Ecto neural progenitor cell (in vitro differentiated cells): ENCODE measurements at regions not wholly inside any gene's neighbourhood (a gene's known extent, or its start where the extent isn't known, plus 50 kb on each side); places are given as distances from the start of the nearest gene placed in this dataset.

ENCODE experiments used
- DNase-seq: peaks from one replicate; pipeline ENCODE4 v3.0.0-alpha.2; 2018; ENCODE audit warnings: low spot score

DNA sequence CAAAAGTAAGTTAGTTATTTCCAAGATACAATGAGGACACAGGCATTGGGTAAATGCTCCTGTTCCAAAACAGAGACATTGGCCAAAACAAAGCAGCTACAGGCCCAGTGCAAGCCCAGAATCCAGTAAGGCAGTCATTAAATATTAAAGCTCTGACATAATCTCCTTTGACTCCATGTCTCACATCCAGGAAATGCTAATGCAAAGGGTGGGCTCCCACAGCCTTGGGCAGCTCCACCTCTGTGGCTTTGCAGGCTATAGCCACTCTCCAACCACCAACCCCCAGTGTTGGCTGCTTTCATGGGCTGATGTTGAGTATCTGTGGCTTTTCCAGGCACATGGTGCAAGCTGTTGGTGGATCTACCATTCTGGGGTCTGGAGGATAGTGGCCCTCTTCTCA lies 733.4 kb upstream of the SOX9 start:
- no peak for DNase-seq

- DNase-seq, result no peak
These were observed 727.9 kb upstream of the SOX9 start for GRCh38 chr17:71392715-71393567.

- no peak for DNase-seq
These were observed 724.9 kb upstream of the SOX9 start for GRCh38 chr17:71395901-71396300.

- DNase-seq, result no peak
These were observed 724.1 kb upstream of the SOX9 start for GRCh38 chr17:71396711-71397110.

- no peak for DNase-seq
These were observed 722.8 kb upstream of the SOX9 start for GRCh38 chr17:71398025-71398424.

DNA sequence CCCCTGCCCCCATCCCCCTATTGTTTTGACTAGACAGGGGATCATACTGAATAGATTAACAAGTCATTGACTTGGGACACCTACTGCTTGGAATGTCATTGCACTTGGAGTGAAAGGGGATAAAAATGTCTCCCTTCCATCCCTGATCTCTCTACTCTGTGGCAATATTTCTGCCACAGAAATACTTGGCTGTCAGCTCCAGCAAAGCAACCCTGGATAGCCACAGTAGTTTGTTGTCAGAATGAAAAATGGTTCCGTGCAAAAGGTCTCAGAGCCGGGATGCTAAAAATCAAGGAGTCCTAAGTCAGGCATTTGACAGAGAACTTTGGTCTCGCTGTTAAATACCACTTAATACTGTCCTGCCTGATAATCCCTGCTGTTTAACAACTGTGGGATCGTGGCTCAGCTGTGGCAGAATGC lies 722.0 kb upstream of the SOX9 start:
- DNase-seq, result no peak

- no peak for DNase-seq
These were observed 721.6 kb upstream of the SOX9 start for GRCh38 chr17:71399221-71399620.

- no peak for DNase-seq
These were observed 721.2 kb upstream of the SOX9 start for GRCh38 chr17:71399649-71400048.

DNA sequence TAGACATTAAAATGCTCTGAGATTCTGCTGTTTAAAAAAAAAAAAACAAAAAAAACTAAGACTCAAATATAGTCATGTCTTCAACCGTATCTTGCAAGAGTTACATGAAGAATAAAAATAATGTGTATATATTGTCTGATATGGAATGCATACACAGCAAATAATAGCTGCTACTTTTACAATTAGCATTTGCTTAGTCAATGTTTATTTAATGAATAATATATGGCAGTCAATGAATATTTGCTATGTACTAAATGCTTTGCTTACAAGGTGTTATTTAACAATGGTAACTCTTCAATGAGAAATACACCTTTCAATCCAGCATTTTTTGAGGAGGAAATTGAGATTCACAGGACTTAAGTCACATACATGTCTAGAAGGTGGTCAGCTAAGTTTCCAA lies 718.8 kb upstream of the SOX9 start:
- no peak for DNase-seq

DNA sequence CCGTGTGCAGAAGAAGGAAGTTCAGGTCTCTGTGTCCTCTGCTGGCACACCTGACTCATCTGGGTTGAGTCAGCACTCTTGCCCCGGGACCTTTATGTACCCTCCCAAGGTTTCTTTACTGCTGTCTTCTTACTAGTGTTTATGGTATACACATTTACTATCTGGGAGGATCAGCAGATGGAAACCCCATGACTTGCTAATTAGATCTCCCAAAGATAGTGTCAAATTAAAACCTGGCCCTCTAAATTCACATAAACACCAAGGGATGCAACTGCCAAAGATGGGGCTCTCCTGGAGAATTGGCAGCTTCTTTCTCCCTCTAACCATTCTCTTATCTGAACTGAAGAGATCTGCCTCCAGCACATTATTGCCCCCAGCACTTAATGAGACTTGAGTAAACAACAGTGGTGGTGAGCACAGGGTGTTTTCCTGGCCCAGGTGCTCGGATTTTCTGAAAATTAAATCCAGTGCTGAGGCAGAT lies 718.1 kb upstream of the SOX9 start:
- DNase-seq, result no peak

DNA sequence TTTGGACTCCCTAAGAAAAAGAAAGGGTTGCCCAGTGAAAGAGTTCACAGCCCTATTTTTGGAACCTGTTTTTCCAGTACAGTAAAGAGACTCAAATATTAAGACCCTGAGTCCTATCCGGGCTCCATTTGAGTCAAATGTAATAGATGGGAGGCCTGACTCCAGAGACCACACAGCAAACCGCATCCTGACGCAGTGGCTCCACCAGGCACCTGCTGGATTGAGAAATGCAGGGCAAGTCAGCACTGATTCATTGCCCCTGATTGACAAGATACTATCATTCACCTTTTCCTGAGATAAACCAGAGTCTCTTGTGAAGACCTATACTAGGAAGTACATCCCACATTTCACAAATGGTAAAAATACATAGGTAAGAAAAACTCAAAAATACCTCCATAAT lies 715.7 kb upstream of the SOX9 start:
- no peak for DNase-seq

GRCh38 chr17:71407981-71408380 lies 712.8 kb upstream of the SOX9 start:
- no peak for DNase-seq

DNA sequence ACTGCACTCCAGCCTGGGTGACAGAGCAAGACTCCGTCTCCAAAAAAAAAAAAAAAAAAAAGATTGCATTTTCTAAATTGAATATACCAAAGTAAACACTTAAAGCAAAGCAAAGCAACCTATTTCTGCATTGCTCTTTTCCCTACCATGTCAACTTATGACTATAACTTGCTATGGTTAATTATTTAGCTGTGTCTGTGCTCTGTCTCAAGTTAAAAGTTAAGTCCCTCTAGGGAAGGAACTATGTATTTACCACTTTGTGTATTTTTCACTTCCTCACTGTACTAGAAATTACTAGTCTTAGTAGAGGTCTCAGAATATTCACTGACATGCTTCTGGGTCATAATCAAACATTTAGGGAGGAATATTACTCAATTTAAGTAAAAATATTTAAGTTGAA lies 711.7 kb upstream of the SOX9 start:
- no peak for DNase-seq

DNA sequence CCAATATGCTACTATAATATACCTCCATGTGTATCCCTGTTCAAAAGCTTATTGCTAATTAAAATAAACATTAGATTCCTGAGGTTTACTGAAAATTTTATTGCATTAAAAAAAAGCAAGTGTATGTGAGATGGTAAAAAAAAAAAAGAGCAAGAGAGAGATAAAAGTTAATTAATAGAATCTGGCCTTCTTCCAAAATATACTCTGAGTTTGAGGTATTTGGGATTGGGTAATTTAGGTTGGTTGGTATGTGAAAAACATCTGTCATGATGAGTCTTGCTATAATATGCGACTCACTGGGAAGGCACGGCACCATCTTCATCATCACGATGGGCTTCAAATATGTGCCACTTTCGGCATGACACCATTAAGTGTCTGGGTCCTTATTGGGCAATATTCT lies 711.1 kb upstream of the SOX9 start:
- DNase-seq, result no peak

DNA sequence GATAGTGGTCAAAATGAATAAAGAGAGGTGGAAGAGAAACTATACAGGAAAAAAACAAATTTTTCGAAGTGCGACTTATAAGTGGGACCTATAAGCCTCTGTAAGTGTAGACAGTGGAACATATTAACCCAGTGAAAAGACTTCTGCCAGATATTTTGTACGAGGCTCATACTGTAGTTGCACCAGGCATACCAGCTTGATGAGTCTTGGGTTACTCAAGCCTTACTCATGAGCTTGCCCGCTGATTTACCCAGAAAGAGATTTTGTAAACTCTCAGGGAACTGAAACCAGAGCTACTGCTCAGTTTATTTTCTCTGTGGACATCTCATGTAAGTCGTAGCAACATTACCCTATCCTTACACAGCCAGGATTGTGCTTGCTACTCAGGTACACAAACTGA lies 708.0 kb upstream of the SOX9 start:
- no peak for DNase-seq

- no peak for DNase-seq
These were observed 706.9 kb upstream of the SOX9 start for GRCh38 chr17:71413935-71414334.

DNA sequence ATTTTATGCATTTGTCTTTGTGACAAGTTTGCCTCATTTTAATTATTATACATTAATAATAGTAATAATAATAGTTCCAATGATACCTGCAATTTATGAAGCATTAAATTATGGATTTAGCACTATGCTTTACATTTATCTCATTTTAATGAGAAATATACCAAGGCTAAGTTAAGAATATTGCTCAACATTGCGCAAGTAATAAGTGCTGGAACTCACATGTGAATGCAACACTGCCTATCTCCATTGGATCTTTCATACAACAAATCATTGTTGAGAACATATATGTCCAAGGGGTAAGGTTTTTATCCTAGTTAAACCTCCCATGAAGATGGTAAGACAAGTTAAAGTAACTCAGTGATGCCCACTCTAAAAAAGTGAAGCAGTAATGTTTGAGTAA lies 703.7 kb upstream of the SOX9 start:
- no peak for DNase-seq

DNA sequence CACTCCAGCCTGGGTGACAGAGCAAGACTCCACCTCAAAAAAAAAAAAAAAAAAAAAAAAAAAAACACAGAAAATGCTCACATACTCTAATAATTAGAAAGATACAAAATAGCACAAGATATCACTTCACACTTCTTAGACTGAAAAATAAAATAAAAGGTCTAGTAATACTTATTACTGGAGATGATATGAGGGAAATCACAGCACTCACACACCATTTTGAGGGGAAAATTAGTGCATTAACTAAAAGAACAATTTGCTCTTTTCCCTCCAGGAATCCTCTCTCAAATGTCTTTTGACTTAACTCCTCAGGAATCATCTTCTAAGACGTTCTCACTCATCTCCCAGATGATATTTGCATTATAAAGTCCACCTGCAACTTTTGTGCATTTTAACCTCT lies 697.9 kb upstream of the SOX9 start:
- DNase-seq, result no peak

DNA sequence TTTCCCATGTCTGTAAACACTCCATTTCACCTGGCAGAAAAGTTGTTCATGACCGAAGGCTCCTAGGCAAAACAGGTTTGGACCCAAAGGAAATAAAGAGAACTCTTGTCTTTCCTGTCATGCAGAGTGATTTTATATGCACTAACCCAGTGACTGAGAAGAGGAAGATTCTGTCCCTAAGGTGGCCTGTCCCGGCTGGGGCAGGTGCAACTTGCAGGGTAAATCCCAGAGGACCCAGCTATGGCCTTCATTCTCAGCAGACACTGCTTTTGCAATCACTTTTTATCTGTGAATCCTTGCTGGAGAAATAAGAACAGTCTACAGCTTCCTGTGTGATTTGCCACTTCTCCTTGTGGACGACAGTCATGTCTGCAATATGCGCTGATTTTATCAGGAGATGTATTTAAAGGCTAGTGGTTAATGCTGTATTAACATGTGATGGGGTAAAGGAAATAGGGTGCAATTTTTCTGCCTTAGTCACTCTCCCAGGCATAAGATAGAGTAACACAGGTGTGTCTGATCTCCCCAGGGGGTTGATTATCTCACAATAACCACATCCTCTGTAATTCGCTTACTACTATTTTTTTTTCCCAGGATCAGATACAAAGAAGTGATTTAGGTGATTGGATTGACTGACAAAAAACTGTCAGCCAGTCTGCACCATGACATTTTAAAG lies 696.8 kb upstream of the SOX9 start:
- DNase-seq, result no peak

DNA sequence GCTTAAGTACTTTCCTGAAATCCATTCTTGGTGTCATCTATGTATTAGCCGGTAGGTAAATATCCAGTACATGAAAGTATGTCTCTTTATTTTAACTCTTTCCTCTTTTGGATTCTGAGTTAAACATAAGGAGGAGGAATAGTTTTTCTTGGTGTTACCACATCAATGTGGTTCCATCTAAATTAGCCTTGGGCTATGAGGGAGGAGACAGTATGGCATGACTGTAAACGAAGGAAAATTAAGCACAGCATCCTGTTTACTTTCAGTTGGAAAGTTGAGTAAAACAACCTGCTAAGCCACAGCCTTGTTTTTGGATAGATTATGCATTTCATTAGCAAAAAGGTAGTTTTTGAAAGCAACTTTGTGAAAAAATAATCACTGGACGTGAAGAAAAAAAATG lies 693.0 kb upstream of the SOX9 start:
- no peak for DNase-seq

DNA sequence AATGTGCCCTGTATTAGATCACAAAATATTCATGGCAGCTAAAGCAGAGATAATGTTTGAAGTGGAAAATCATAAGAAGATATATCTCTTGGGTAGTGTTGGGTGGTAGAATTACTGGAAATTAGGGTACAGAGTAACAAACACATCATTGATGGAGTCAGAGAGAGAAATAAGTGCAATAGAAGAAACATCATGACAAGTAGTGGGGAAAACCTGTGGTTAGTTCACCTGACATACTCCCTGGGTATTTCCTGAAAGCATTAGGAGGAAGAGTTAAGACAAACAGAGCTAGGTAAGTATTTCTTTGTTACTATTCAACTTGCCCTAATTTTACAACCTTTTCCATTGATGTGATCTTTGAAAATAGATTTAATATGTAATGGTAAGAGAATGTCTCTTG lies 691.9 kb upstream of the SOX9 start:
- no peak for DNase-seq

GRCh38 chr17:71430281-71430680 lies 690.5 kb upstream of the SOX9 start:
- DNase-seq, result no peak

DNA sequence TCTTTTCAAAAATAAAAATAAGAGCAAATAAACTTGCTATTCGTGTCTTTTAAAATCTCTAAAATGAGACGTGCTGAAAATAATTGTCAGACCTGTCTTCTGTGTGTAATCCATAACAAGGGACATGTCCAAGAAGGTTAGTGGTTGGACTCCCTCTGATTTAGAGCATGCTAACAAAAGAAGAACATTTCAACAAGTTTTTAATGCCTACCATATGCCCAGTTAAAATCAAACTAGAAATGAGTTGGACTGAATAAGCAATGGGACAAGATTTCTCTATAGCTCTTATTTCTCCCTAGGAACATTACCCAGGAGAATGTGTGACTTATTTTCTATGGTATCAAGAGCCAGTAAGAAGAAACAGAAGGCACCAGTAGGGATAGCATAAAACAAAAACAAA lies 689.7 kb upstream of the SOX9 start:
- DNase-seq, result no peak
